ENCODE measurements at regions not wholly inside any gene's neighbourhood (a gene's known extent, or its start where the extent isn't known, plus 50 kb on each side); places are given as distances from the start of the nearest gene placed in this dataset.

- no peaks in the 10 kb centered on the region for H3K9me3 ChIP-seq (ENCODE audit: control extremely low read depth in 1 of 5, control insufficient read depth in 4 of 5, insufficient read depth in 2 of 5, low read depth in 1 of 5, low read length in 4 of 5)
- H3K27me3 ChIP-seq (replicated peaks in 2 of 5; ENCODE audit: control insufficient read depth in 4 of 5, insufficient read depth in 5 of 5, low read length in 4 of 5), result no peaks in the 10 kb centered on the region
- no peak overlapping the region for H3K27ac ChIP-seq (ENCODE audit: insufficient read depth in 1 of 2, low read depth in 1 of 2, low read length in 2 of 2, poor library complexity in 1 of 2, severe bottlenecking in 2 of 2)
- CTCF ChIA-PET, result no interaction called here
- H3K4me3 ChIP-seq (ENCODE audit: control insufficient read depth in 1 of 7, extremely low read depth in 1 of 7, insufficient read depth in 4 of 7, low read depth in 2 of 7, low read length in 6 of 7), result no peak overlapping the region
- POLR2A ChIA-PET, result no interaction called here
- H3K4me1 ChIP-seq (ENCODE audit: control extremely low read depth in 1 of 4, control insufficient read depth in 4 of 4, insufficient read depth in 4 of 4, low read length in 3 of 4), result peaks cover 0 to 5% (median 2%) of the 10 kb centered on the region in 4 experiments
- 83% methylated on average over 3 of the region's 5 CpGs for WGBS (ENCODE audit: insufficient coverage)
- no peaks in the 10 kb centered on the region for H3K36me3 ChIP-seq (ENCODE audit: control insufficient read depth in 4 of 4, insufficient read depth in 4 of 4, low read length in 3 of 4)
- DNase-seq, result no peak
Measured at GRCh38 chr3:31240013-31240412, 292.7 kb upstream of the STT3B start.

- H3K27ac ChIP-seq (ENCODE audit: insufficient read depth in 1 of 2, low read depth in 1 of 2, low read length in 2 of 2, poor library complexity in 1 of 2, severe bottlenecking in 2 of 2), result no peak overlapping the region
- H3K9me3 ChIP-seq (ENCODE audit: control extremely low read depth in 1 of 5, control insufficient read depth in 4 of 5, insufficient read depth in 2 of 5, low read depth in 1 of 5, low read length in 4 of 5), result no peaks in the 10 kb centered on the region
- ChIA-PET POLR2A (no interaction called here), CTCF (no interaction called here)
- H3K4me3 ChIP-seq (ENCODE audit: control insufficient read depth in 1 of 7, extremely low read depth in 1 of 7, insufficient read depth in 4 of 7, low read depth in 2 of 7, low read length in 6 of 7), result no peak overlapping the region
- no peaks in the 10 kb centered on the region for H3K36me3 ChIP-seq (ENCODE audit: control insufficient read depth in 4 of 4, insufficient read depth in 4 of 4, low read length in 3 of 4)
- DNase-seq, result no peak
- peaks cover 0 to 1% (median 0%) of the 10 kb centered on the region in 4 experiments for H3K4me1 ChIP-seq (ENCODE audit: control extremely low read depth in 1 of 4, control insufficient read depth in 4 of 4, insufficient read depth in 4 of 4, low read length in 3 of 4)
- no peaks in the 10 kb centered on the region for H3K27me3 ChIP-seq (replicated peaks in 2 of 5; ENCODE audit: control insufficient read depth in 4 of 5, insufficient read depth in 5 of 5, low read length in 4 of 5)
- 83% methylated on average over 1 of the region's 1 CpG for WGBS (ENCODE audit: insufficient coverage)
Measured at GRCh38 chr3:31240466-31240865, 292.3 kb upstream of the STT3B start.

GRCh38 chr3:31240874-31241273 is 291.9 kb upstream of the STT3B start:
- H3K27me3 ChIP-seq (replicated peaks in 2 of 5; ENCODE audit: control insufficient read depth in 4 of 5, insufficient read depth in 5 of 5, low read length in 4 of 5), result no peaks in the 10 kb centered on the region
- DNase-seq, result no peak
- H3K4me3 ChIP-seq (ENCODE audit: control insufficient read depth in 1 of 7, extremely low read depth in 1 of 7, insufficient read depth in 4 of 7, low read depth in 2 of 7, low read length in 6 of 7), result no peak overlapping the region
- ChIA-PET CTCF (interaction anchor here (1.2 kb wide), 1 partner anchor 222 kb away, joined by 3 read pairs; no protein-coding TSS in a partner anchor), POLR2A (no interaction called here)
- no peak overlapping the region for H3K27ac ChIP-seq (ENCODE audit: insufficient read depth in 1 of 2, low read depth in 1 of 2, low read length in 2 of 2, poor library complexity in 1 of 2, severe bottlenecking in 2 of 2)
- H3K9me3 ChIP-seq (ENCODE audit: control extremely low read depth in 1 of 5, control insufficient read depth in 4 of 5, insufficient read depth in 2 of 5, low read depth in 1 of 5, low read length in 4 of 5), result no peaks in the 10 kb centered on the region
- no CpG with 5 or more reads among the region's 1 CpG for WGBS (ENCODE audit: insufficient coverage)
- H3K4me1 ChIP-seq (ENCODE audit: control extremely low read depth in 1 of 4, control insufficient read depth in 4 of 4, insufficient read depth in 4 of 4, low read length in 3 of 4), result no peaks in the 10 kb centered on the region
- H3K36me3 ChIP-seq (ENCODE audit: control insufficient read depth in 4 of 4, insufficient read depth in 4 of 4, low read length in 3 of 4), result no peaks in the 10 kb centered on the region

- no peaks in the 10 kb centered on the region for H3K36me3 ChIP-seq (ENCODE audit: control insufficient read depth in 4 of 4, insufficient read depth in 4 of 4, low read length in 3 of 4)
- ChIA-PET POLR2A (no interaction called here), CTCF (interaction anchor here (1.1 to 1.8 kb wide), 5 partner anchors 8 to 221 kb away, joined by 3 to 5 read pairs (median 3); no protein-coding TSS in a partner anchor)
- H3K4me3 ChIP-seq (ENCODE audit: control insufficient read depth in 1 of 7, extremely low read depth in 1 of 7, insufficient read depth in 4 of 7, low read depth in 2 of 7, low read length in 6 of 7), result no peak overlapping the region
- WGBS (ENCODE audit: insufficient coverage), result 96% methylated on average over 3 of the region's 3 CpGs
- no peaks in the 10 kb centered on the region for H3K27me3 ChIP-seq (replicated peaks in 2 of 5; ENCODE audit: control insufficient read depth in 4 of 5, insufficient read depth in 5 of 5, low read length in 4 of 5)
- no peak overlapping the region for H3K27ac ChIP-seq (ENCODE audit: insufficient read depth in 1 of 2, low read depth in 1 of 2, low read length in 2 of 2, poor library complexity in 1 of 2, severe bottlenecking in 2 of 2)
- DNase-seq, result no peak
- no peaks in the 10 kb centered on the region for H3K4me1 ChIP-seq (ENCODE audit: control extremely low read depth in 1 of 4, control insufficient read depth in 4 of 4, insufficient read depth in 4 of 4, low read length in 3 of 4)
- no peaks in the 10 kb centered on the region for H3K9me3 ChIP-seq (ENCODE audit: control extremely low read depth in 1 of 5, control insufficient read depth in 4 of 5, insufficient read depth in 2 of 5, low read depth in 1 of 5, low read length in 4 of 5)
Measured at GRCh38 chr3:31241533-31241932, 291.2 kb upstream of the STT3B start.

GRCh38 chr3:31242026-31242960 is 290.4 kb upstream of the STT3B start:
- Histone ChIP-seq H3K9me3 (ENCODE audit: control extremely low read depth in 1 of 5, control insufficient read depth in 4 of 5, insufficient read depth in 2 of 5, low read depth in 1 of 5, low read length in 4 of 5) (no peaks in the 10 kb centered on the region), H3K27ac (ENCODE audit: insufficient read depth in 1 of 2, low read depth in 1 of 2, low read length in 2 of 2, poor library complexity in 1 of 2, severe bottlenecking in 2 of 2) (no peak overlapping the region), H3K4me3 (ENCODE audit: control insufficient read depth in 1 of 7, extremely low read depth in 1 of 7, insufficient read depth in 4 of 7, low read depth in 2 of 7, low read length in 6 of 7) (no peak overlapping the region), H3K27me3 (replicated peaks in 2 of 5; ENCODE audit: control insufficient read depth in 4 of 5, insufficient read depth in 5 of 5, low read length in 4 of 5) (no peaks in the 10 kb centered on the region), H3K4me1 (ENCODE audit: control extremely low read depth in 1 of 4, control insufficient read depth in 4 of 4, insufficient read depth in 4 of 4, low read length in 3 of 4) (no peaks in the 10 kb centered on the region), H3K36me3 (ENCODE audit: control insufficient read depth in 4 of 4, insufficient read depth in 4 of 4, low read length in 3 of 4) (no peaks in the 10 kb centered on the region)
- ChIA-PET POLR2A (no interaction called here), CTCF (interaction anchor here (1.1 to 1.8 kb wide), 5 partner anchors 9 to 220 kb away, joined by 3 to 5 read pairs (median 3); no protein-coding TSS in a partner anchor)
- DNase-seq, result no peak
- 100% methylated on average over 1 of the region's 3 CpGs for WGBS (ENCODE audit: insufficient coverage)

GRCh38 chr3:31244929-31245817 is 287.6 kb upstream of the STT3B start:
- Histone ChIP-seq H3K27ac (ENCODE audit: insufficient read depth in 1 of 2, low read depth in 1 of 2, low read length in 2 of 2, poor library complexity in 1 of 2, severe bottlenecking in 2 of 2) (no peak overlapping the region), H3K9me3 (ENCODE audit: control extremely low read depth in 1 of 5, control insufficient read depth in 4 of 5, insufficient read depth in 2 of 5, low read depth in 1 of 5, low read length in 4 of 5) (no peaks in the 10 kb centered on the region), H3K4me3 (ENCODE audit: control insufficient read depth in 1 of 7, extremely low read depth in 1 of 7, insufficient read depth in 4 of 7, low read depth in 2 of 7, low read length in 6 of 7) (no peak overlapping the region), H3K4me1 (ENCODE audit: control extremely low read depth in 1 of 4, control insufficient read depth in 4 of 4, insufficient read depth in 4 of 4, low read length in 3 of 4) (peaks cover 3 to 8% (median 4%) of the 10 kb centered on the region in 4 experiments), H3K27me3 (replicated peaks in 2 of 5; ENCODE audit: control insufficient read depth in 4 of 5, insufficient read depth in 5 of 5, low read length in 4 of 5) (no peaks in the 10 kb centered on the region), H3K36me3 (ENCODE audit: control insufficient read depth in 4 of 4, insufficient read depth in 4 of 4, low read length in 3 of 4) (no peaks in the 10 kb centered on the region)
- ChIA-PET CTCF (interaction anchor here (1.0 to 1.3 kb wide), 2 partner anchors 11 to 12 kb away, joined by 3 read pairs; no protein-coding TSS in a partner anchor), POLR2A (no interaction called here)
- DNase-seq, result peak in 1 of 3 donors; percentile 24
- WGBS (ENCODE audit: insufficient coverage), result 100% methylated on average over 2 of the region's 6 CpGs
